Breast epithelium (tissue), 4 donors: ENCODE measurements at regions not wholly inside any gene's neighbourhood (a gene's known extent, or its start where the extent isn't known, plus 50 kb on each side); places are given as distances from the start of the nearest gene placed in this dataset.
"Not testable (repeated sequence)": the region's sequence is repeated elsewhere in the genome, so short reads cannot be mapped to it uniquely, and the experiment has no call there.

ENCODE experiments used
- DNase-seq, 2 donors: peaks; one replicate each; pipeline ENCODE4 v3.0.0-alpha.2; 2019; ENCODE audit warnings: low spot score in 2 of 2
- H3K27ac ChIP-seq, 2 donors: fragments of 200-600 bp; sonication (generic) in 1 of 2; one replicate each; pipeline ENCODE4 v1.5.1; 2016 to 2019; ENCODE audit warnings: mild to moderate bottlenecking in 1 of 2
- H3K27me3 ChIP-seq, 2 donors: fragments of 200-600 bp; sonication (generic) in 1 of 2; one replicate each; pipeline versions ENCODE4 v1.5.1 to v1.6.0; 2017 to 2019; ENCODE audit warnings: control low read depth in 1 of 2, mild to moderate bottlenecking in 1 of 2
- H3K36me3 ChIP-seq: fragments of 200-600 bp; one replicate; pipeline ENCODE4 v1.5.1; 2019
- H3K4me1 ChIP-seq, 2 donors: fragments of 200-600 bp; sonication (generic); one replicate each; pipeline ENCODE4 v1.5.1; 2016 to 2019; ENCODE audit warnings: control low read depth in 1 of 2
- H3K4me3 ChIP-seq, 3 donors: fragments of 200-600 bp; sonication (generic); 1 replicate in 2 of 3; 2 replicates in 1 of 3; pipeline ENCODE4 v1.5.1; 2016 to 2019; ENCODE audit warnings: mild to moderate bottlenecking in 3 of 3, moderate library complexity in 2 of 3
- H3K9me3 ChIP-seq, 2 donors: fragments of 200-600 bp; sonication (generic) in 1 of 2; one replicate each; pipeline ENCODE4 v1.5.1; 2016 to 2019; ENCODE audit warnings: control low read depth in 1 of 2
- CTCF ChIP-seq, 3 donors: fragments of 450-650 bp; IDR thresholded peaks; one replicate each; pipeline ENCODE4 v1.5.1; 2016 to 2017; ENCODE audit warnings: antibody characterized with exemption in 3 of 3, mild to moderate bottlenecking in 3 of 3, moderate library complexity in 3 of 3
- POLR2A ChIP-seq: fragments of 450-650 bp; IDR thresholded peaks from one replicate; pipeline ENCODE4 v1.6.1; 2016; ENCODE audit warnings: antibody characterized with exemption, mild to moderate bottlenecking, moderate library complexity
- POLR2AphosphoS5 ChIP-seq, 3 donors: sonication (generic); formaldehyde crosslinking; IDR thresholded peaks; one replicate each; pipeline ENCODE4 v1.6.1; 2017; ENCODE audit warnings: antibody characterized with exemption in 3 of 3
- intact Hi-C: fragments of 100-400 bp; cut with DNase I; formaldehyde crosslinking; loops from one replicate; pipeline ENCODE4 v1.15.1; 2023; ENCODE audit warnings: low total_unique reads

DNA sequence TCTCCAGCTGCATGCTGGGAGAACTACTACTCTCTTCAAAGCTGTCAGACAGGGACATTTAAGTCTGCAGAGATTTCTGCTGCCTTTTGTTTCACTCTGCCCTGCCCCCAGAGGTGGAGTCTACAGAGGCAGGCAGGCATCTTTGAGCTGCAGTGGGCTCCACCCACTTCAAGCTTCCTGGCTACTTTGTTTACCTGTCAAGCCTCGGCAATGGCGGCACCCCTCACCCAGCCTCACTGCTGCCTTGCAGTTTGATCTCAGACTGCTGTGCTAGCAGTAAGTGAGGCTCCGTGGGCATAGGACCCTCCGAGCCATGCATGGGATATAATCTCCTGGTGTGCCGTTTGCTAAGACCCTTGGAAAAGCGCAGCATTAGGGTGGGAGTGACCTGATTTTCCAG lies 61.7 kb downstream of the DMRTA1 start:
- H3K36me3 ChIP-seq, H3K4me1 ChIP-seq, DNase-seq, H3K4me3 ChIP-seq, H3K27me3 ChIP-seq, intact Hi-C loops, H3K9me3 ChIP-seq, H3K27ac ChIP-seq: not testable (repeated sequence)

DNA sequence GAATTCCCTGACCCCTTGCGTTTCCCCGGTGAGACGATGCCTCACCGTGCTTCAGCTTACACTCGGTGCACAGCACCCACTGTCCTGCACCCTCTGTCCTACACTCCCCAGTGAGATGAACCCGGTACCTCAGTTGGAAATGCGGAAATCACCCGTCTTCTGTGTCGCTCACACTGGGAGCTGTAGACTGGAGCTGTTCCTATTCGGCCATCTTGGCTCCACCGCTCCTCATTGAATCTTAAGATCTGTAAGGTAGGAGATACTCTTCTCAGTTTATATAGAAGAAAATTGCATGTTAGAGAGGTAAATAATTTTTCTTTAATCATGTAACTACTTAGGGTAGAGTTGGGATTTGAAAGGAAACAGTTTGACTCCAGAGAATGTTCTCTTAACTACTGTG lies 62.2 kb downstream of the DMRTA1 start:
- TF ChIP-seq CTCF (IDR thresholded peaks at IDR 0.05), result no peak
- TF ChIP-seq POLR2A, result no peak
- no peak for TF ChIP-seq POLR2AphosphoS5 (IDR thresholded peaks at IDR 0.05)
- no peak for DNase-seq
- H3K9me3 ChIP-seq, result no peaks in the 10 kb centered on the region
- no peaks in the 10 kb centered on the region for H3K36me3 ChIP-seq
- no peaks in the 10 kb centered on the region for H3K4me1 ChIP-seq
- H3K4me3 ChIP-seq, result no peak overlapping the region
- intact Hi-C loops, result no loop called here
- H3K27ac ChIP-seq, result no peak overlapping the region
- no peaks in the 10 kb centered on the region for H3K27me3 ChIP-seq

- Histone ChIP-seq H3K4me3 (no peak overlapping the region), H3K27ac (no peak overlapping the region), H3K27me3 (no peaks in the 10 kb centered on the region), H3K9me3 (no peaks in the 10 kb centered on the region), H3K4me1 (no peaks in the 10 kb centered on the region), H3K36me3 (no peaks in the 10 kb centered on the region)
- DNase-seq, result no peak
- intact Hi-C loops, result no loop called here
- TF ChIP-seq POLR2AphosphoS5 (IDR thresholded peaks at IDR 0.05) (no peak), CTCF (IDR thresholded peaks at IDR 0.05) (no peak), POLR2A (no peak)
Measured at GRCh38 chr9:22512495-22512894, 65.9 kb downstream of the DMRTA1 start.

DNA sequence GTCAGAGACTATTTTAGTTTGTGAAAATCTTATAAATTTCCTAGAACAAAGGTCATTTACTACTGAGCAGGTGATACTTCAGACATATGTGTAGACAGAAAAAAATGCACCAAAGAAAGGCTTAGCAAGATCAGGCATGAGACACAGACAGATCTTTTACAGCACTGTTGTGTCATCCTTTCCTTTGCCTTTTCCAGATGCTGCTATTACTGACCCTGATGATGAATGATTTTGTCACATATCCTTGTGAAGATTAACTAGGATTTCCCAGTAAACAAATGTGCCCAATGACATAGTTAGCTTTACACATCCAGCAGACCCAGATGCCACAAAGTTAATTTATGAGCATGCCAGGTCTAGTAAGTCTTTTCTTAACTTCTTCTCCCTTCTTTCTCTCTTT lies 68.2 kb downstream of the DMRTA1 start:
- Histone ChIP-seq H3K27ac (no peak overlapping the region), H3K27me3 (no peaks in the 10 kb centered on the region), H3K4me1 (no peaks in the 10 kb centered on the region), H3K36me3 (no peaks in the 10 kb centered on the region), H3K4me3 (no peak overlapping the region), H3K9me3 (no peaks in the 10 kb centered on the region)
- no peak for DNase-seq
- intact Hi-C loops, result no loop called here
- no peak for TF ChIP-seq POLR2A
- TF ChIP-seq POLR2AphosphoS5 (IDR thresholded peaks at IDR 0.05), result no peak

- no peak overlapping the region for H3K4me3 ChIP-seq
- no peaks in the 10 kb centered on the region for H3K36me3 ChIP-seq
- no peaks in the 10 kb centered on the region for H3K9me3 ChIP-seq
- no peaks in the 10 kb centered on the region for H3K4me1 ChIP-seq
- DNase-seq, result no peak
- intact Hi-C loops, result no loop called here
- no peaks in the 10 kb centered on the region for H3K27me3 ChIP-seq
- no peak for TF ChIP-seq CTCF (IDR thresholded peaks at IDR 0.05)
- no peak overlapping the region for H3K27ac ChIP-seq
Measured at GRCh38 chr9:22522206-22522740, 75.6 kb downstream of the DMRTA1 start.

- no peak overlapping the region for H3K27ac ChIP-seq
- no peaks in the 10 kb centered on the region for H3K4me1 ChIP-seq
- TF ChIP-seq POLR2AphosphoS5 (IDR thresholded peaks at IDR 0.05), result no peak
- DNase-seq, result no peak
- H3K4me3 ChIP-seq, result no peak overlapping the region
- H3K27me3 ChIP-seq, result no peaks in the 10 kb centered on the region
- H3K36me3 ChIP-seq, result no peaks in the 10 kb centered on the region
- intact Hi-C loops, result no loop called here
- no peaks in the 10 kb centered on the region for H3K9me3 ChIP-seq
Measured at GRCh38 chr9:22528485-22528884, 81.9 kb downstream of the DMRTA1 start.
